SW480 (cell line): ENCODE measurements at regions not wholly inside any gene's neighbourhood (a gene's known extent, or its start where the extent isn't known, plus 50 kb on each side); places are given as distances from the start of the nearest gene placed in this dataset.
"Not testable (repeated sequence)": the region's sequence is repeated elsewhere in the genome, so short reads cannot be mapped to it uniquely, and the experiment has no call there.

Experiments
- DNase-seq: peaks from one replicate; pipeline ENCODE4 v3.0.0-alpha.2; 2016; ENCODE audit warnings: low spot score

- DNase-seq: no peak
Observed at GRCh38 chr15:23850666-23851065, 163.6 kb upstream of the NDN start.

- DNase-seq: no peak
Observed at GRCh38 chr15:23851921-23852320, 164.8 kb upstream of the NDN start.

DNA sequence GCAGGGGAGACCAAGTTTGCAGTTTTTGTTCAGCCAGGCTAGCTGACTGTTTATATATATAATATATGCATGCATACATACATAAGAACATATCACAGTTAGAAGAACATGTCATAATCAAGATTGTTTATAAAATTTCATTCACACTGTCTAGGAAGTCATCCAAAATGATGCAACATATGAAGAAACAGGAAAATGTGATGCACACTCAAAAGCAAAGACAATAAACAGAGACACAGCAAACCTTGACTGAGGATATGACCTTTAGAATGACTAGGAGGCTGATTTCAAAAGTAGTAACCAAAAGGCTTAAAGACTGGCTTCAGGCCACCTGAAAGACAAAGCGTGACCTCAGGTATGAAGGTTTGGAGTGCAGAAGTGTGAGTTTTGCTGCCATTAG is 166.2 kb upstream of the NDN start:
- DNase-seq: no peak

GRCh38 chr15:23854203-23854911 is 167.3 kb upstream of the NDN start:
- no peak for DNase-seq

- no peak for DNase-seq
Observed at GRCh38 chr15:23854912-23855659, 168.0 kb upstream of the NDN start.

DNA sequence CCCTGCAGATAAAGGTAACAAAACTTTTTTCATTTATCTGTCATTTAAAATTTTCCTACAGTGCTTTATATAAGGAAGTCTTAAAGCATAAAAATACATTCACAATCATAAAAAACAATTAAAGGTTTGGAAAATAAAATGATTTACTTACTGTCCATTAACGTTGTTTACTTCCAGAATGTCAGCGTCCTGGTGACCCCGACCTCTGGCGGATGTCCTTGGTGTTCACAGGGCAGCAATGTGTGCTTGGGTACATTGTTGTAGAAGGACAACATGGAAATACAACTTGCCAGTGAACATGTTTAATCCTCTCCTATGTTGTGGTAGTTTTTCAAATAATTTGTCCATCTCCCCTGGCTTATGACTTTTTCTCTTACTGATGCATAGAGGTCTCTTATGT is 168.8 kb upstream of the NDN start:
- no peak for DNase-seq

- peak; percentile 30 for DNase-seq
Observed at GRCh38 chr15:23857028-23857641, 170.0 kb upstream of the NDN start.

- no peak for DNase-seq
Observed at GRCh38 chr15:23859008-23859407, 171.9 kb upstream of the NDN start.

GRCh38 chr15:23860290-23861245 is 173.5 kb upstream of the NDN start:
- no peak for DNase-seq

DNA sequence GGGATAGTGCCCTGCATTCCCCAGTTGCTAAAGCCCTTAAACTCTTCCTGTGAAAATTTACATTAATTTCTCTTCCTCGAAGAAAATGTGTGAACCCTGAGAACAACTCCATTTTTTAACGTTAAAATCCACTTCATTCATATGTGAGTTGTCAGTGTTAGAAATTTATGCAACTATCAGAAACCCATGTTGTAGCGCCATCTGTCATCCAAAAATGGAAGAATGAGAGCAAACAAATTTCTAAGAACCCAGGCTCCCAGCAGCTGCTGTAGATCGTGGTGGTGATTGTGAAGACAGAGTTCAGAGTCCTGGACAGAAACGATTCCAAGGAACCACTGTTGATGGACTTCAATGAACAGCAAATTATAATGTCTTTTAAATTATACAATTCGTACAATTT is 179.7 kb upstream of the NDN start:
- no peak for DNase-seq

DNA sequence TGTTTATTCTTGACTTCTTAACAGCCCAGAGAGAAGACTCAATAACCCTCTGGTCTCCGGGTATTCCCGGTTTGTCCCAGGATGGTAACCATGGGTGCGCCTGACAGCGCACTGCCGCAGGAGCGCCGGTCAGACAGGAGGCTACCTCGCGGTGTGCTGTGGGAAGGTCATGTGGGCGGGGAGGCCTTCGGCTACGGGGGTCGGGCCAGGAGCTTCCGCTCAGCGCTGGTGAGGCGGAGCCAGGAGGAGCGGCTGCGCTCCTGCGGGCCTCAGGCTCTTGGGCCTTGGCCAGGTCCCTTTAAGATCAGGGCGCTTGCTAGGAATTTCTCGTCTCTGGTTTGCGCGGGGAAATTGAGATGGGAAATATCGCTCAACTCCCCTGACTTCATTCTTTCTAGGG is 182.3 kb upstream of the NDN start:
- DNase-seq: no peak

GRCh38 chr15:23873613-23874012 is 186.5 kb upstream of the NDN start:
- not testable (repeated sequence) for DNase-seq

DNA sequence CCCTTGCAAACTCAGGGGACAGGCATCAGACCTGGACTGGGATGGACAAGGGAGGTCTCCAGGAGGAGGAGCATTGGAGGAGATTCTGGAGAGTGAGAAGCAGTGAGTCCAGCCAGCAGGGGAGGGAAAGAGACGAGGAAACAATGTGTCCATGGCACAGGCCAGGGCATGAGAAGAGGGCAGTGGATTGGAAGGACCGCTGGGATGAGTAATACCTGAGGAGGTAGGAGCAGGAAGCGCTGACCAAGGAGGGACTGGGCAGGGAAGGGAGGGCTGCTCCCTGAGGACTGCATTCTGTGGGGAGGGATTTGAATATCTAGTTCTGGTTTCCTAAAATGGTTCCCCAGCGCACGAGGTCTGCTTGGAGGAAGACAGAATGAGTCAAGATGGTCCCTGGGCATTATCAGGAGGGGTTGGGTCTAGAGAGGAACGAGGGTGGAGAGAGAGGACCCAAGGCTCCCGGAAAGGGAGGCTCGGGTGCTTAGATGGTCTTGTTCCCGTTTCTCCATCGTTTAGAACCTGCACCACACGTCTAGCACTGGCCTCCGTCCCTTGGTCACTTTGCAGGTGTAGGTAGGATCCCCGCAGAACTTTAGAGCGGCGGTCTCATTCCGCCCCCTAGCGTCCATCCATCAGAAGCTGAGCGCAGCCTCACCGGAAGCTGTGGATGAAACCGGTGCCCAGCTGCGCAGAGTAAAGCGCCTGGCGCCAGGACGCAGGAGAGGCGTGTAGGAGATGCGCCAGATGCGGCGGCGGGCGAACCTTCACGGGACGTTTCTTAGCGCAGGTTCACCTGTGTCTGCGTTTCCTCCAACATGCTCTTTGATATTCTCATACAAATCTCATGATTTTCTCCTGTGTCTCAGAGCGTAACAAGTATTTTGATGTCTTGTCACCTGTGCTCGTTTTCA is 190.7 kb upstream of the NDN start:
- DNase-seq: peak; percentile 24

DNA sequence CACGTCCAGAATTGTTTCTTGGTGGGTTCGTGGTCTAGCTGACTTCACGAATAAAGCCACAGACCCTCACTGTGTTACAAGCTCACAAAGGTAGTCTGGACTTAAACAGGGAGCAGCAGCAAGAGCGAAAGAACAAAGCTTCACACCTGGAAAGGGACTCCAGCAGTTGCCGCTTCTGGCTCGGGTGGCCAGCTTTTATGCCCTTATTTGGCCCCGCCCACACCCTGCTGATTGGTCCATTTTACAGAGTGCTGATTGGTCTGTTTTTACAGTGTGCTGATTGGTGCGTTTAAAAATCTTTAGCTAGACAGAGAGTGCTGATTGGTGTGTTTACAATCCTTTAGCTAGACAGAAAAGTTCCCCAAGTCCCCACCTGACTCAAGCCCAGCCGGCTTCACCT is 194.2 kb upstream of the NDN start:
- DNase-seq: no peak

DNA sequence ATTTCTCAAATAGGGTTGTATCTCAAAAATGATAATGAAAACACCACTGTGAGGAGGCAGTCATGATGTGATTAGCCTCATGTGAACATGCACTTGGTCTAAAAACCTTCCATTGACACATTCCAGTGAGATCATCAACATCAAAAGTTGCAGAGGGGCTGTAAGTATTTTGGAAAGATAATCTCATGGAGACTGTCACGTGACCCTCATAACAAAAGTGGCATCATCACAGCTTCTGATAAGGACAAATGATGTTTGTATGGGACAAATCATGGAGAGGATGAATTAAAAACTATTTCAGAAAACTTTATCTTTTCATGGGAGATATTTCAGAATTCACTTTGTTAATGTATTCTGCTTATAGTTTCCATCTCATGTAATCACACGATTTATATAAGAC is 203.1 kb upstream of the NDN start:
- DNase-seq: no peak

GRCh38 chr15:23897091-23897490 is 210.0 kb upstream of the NDN start:
- no peak for DNase-seq

DNA sequence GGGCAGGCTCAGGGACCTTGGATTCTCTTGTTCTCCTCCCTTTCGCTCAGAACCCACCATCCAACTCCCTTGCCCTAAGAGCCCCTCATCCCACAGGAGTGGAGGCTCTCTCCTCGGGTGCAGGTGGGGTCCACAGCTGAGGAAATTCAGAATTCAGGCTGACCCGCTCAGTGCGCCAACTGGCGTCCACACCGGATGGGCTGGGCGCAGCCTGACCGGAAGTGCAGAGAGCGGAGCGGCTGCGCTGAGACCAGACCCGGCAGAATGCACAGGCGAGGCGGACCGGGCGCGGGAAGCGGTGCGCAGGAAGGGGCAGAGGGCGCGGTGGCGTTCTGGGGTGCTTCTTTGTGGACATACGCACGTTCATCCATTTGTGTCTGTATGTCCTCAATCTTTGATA is 210.4 kb upstream of the NDN start:
- no peak for DNase-seq

DNA sequence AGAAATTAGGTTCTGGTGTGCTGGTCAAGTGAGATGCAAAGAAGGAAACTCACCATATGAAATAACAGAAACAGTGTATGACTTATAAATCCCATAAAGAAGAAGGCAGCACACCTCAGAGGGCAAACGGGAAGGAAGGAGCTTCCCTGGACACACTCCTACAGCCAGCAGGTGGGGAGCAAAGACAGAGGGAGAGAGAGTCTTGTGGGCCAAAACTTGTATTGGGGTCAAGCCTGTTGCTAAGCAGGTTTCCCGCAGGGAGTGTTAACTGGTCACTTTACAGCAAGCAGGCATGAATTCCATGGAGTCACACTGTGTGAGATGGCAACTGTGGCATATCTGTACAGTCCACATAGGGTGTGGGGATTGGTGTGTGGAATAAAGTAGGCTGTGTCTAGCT is 222.9 kb upstream of the NDN start:
- DNase-seq: no peak

DNA sequence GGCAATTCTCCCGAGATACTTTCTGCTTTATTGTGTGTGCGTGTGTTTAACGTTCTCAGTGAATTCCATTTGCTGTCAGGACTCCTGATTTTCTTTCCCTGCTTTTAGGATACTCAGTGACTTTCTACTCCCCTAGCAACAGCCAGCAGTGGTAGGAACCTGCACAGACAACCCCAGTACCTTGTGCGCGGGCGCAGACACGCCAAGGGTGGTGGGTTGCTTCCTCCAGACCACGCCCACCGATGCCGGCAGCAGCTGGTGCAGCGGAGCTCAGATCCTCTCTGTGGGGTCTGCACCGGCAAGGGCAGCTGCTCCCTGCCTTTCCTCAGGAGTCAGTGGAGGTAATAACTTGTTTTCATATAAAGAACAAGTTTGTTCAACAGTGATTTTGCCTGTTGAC is 225.1 kb upstream of the NDN start:
- DNase-seq: no peak

GRCh38 chr15:23913081-23913480 is 226.0 kb upstream of the NDN start:
- no peak for DNase-seq

DNA sequence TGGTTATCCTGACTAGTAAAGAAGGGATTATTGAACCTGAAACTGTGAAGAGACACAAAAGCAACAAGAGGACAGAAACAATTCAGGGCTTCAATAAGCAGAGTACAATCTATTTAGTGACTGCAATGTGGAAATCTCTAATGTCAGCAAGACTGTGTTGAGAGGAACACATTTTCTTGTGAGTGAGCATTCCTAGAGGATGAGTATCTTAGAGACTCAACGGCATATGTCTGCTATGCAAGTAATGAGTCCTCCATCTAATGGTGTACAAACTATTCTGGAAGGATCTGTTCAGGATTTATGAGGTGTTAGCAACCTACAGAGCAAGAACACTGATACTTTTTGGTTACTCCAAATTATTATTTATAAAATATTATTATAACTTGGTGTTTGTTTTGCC is 226.5 kb upstream of the NDN start:
- no peak for DNase-seq
